ENCODE measurements at regions not wholly inside any gene's neighbourhood (a gene's known extent, or its start where the extent isn't known, plus 50 kb on each side); places are given as distances from the start of the nearest gene placed in this dataset.

- Mint-ChIP-seq H3K27me3 (ENCODE audit: low read depth) (no peaks in the 10 kb centered on the region; the same call in none of the 2 replicates), H3K4me3 (no peak overlapping the region), H3K27ac (no peak overlapping the region), H3K4me1 (peaks cover 13% of the 10 kb centered on the region), H3K36me3 (peaks cover 18% of the 10 kb centered on the region), H3K9me3 (peaks cover 35% of the 10 kb centered on the region)
- DNase-seq (ENCODE audit: low spot score) = no peak
- TF ChIP-seq, protein P1, sequence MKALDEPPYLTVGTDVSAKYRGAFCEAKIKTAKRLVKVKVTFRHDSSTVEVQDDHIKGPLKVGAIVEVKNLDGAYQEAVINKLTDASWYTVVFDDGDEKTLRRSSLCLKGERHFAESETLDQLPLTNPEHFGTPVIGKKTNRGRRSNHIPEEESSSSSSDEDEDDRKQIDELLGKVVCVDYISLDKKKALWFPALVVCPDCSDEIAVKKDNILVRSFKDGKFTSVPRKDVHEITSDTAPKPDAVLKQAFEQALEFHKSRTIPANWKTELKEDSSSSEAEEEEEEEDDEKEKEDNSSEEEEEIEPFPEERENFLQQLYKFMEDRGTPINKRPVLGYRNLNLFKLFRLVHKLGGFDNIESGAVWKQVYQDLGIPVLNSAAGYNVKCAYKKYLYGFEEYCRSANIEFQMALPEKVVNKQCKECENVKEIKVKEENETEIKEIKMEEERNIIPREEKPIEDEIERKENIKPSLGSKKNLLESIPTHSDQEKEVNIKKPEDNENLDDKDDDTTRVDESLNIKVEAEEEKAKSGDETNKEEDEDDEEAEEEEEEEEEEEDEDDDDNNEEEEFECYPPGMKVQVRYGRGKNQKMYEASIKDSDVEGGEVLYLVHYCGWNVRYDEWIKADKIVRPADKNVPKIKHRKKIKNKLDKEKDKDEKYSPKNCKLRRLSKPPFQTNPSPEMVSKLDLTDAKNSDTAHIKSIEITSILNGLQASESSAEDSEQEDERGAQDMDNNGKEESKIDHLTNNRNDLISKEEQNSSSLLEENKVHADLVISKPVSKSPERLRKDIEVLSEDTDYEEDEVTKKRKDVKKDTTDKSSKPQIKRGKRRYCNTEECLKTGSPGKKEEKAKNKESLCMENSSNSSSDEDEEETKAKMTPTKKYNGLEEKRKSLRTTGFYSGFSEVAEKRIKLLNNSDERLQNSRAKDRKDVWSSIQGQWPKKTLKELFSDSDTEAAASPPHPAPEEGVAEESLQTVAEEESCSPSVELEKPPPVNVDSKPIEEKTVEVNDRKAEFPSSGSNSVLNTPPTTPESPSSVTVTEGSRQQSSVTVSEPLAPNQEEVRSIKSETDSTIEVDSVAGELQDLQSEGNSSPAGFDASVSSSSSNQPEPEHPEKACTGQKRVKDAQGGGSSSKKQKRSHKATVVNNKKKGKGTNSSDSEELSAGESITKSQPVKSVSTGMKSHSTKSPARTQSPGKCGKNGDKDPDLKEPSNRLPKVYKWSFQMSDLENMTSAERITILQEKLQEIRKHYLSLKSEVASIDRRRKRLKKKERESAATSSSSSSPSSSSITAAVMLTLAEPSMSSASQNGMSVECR (CRISPR knock-in tag; IDR thresholded peaks at IDR 0.05; ENCODE audit: borderline replicate concordance) = no peak
- TF ChIP-seq, protein P2, sequence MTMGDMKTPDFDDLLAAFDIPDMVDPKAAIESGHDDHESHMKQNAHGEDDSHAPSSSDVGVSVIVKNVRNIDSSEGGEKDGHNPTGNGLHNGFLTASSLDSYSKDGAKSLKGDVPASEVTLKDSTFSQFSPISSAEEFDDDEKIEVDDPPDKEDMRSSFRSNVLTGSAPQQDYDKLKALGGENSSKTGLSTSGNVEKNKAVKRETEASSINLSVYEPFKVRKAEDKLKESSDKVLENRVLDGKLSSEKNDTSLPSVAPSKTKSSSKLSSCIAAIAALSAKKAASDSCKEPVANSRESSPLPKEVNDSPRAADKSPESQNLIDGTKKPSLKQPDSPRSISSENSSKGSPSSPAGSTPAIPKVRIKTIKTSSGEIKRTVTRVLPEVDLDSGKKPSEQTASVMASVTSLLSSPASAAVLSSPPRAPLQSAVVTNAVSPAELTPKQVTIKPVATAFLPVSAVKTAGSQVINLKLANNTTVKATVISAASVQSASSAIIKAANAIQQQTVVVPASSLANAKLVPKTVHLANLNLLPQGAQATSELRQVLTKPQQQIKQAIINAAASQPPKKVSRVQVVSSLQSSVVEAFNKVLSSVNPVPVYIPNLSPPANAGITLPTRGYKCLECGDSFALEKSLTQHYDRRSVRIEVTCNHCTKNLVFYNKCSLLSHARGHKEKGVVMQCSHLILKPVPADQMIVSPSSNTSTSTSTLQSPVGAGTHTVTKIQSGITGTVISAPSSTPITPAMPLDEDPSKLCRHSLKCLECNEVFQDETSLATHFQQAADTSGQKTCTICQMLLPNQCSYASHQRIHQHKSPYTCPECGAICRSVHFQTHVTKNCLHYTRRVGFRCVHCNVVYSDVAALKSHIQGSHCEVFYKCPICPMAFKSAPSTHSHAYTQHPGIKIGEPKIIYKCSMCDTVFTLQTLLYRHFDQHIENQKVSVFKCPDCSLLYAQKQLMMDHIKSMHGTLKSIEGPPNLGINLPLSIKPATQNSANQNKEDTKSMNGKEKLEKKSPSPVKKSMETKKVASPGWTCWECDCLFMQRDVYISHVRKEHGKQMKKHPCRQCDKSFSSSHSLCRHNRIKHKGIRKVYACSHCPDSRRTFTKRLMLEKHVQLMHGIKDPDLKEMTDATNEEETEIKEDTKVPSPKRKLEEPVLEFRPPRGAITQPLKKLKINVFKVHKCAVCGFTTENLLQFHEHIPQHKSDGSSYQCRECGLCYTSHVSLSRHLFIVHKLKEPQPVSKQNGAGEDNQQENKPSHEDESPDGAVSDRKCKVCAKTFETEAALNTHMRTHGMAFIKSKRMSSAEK (CRISPR knock-in tag; IDR thresholded peaks at IDR 0.05; ENCODE audit: borderline replicate concordance) = no peak
- TF ChIP-seq, protein P3, sequence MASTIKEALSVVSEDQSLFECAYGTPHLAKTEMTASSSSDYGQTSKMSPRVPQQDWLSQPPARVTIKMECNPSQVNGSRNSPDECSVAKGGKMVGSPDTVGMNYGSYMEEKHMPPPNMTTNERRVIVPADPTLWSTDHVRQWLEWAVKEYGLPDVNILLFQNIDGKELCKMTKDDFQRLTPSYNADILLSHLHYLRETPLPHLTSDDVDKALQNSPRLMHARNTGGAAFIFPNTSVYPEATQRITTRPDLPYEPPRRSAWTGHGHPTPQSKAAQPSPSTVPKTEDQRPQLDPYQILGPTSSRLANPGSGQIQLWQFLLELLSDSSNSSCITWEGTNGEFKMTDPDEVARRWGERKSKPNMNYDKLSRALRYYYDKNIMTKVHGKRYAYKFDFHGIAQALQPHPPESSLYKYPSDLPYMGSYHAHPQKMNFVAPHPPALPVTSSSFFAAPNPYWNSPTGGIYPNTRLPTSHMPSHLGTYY (CRISPR knock-in tag; IDR thresholded peaks at IDR 0.05) = no peak
- TF ChIP-seq HMGXB4 (CRISPR knock-in tag; IDR thresholded peaks at IDR 0.05) (no peak), ZSCAN18 (CRISPR knock-in tag; IDR thresholded peaks at IDR 0.05) (no peak), JUN (CRISPR knock-in tag; IDR thresholded peaks at IDR 0.05) (no peak), NFE2L1 (CRISPR knock-in tag; IDR thresholded peaks at IDR 0.05) (no peak), ZNF512 (CRISPR knock-in tag; IDR thresholded peaks at IDR 0.05; ENCODE audit: borderline replicate concordance) (no peak), ZNF121 (CRISPR knock-in tag; IDR thresholded peaks at IDR 0.05) (no peak), CREM (CRISPR knock-in tag; IDR thresholded peaks at IDR 0.05) (no peak), AR (CRISPR knock-in tag; IDR thresholded peaks at IDR 0.05) (no peak), RORB (CRISPR knock-in tag; IDR thresholded peaks at IDR 0.05) (no peak), FOXJ3 (CRISPR knock-in tag; IDR thresholded peaks at IDR 0.05; ENCODE audit: borderline replicate concordance) (no peak)
- TF ChIP-seq, protein P4, sequence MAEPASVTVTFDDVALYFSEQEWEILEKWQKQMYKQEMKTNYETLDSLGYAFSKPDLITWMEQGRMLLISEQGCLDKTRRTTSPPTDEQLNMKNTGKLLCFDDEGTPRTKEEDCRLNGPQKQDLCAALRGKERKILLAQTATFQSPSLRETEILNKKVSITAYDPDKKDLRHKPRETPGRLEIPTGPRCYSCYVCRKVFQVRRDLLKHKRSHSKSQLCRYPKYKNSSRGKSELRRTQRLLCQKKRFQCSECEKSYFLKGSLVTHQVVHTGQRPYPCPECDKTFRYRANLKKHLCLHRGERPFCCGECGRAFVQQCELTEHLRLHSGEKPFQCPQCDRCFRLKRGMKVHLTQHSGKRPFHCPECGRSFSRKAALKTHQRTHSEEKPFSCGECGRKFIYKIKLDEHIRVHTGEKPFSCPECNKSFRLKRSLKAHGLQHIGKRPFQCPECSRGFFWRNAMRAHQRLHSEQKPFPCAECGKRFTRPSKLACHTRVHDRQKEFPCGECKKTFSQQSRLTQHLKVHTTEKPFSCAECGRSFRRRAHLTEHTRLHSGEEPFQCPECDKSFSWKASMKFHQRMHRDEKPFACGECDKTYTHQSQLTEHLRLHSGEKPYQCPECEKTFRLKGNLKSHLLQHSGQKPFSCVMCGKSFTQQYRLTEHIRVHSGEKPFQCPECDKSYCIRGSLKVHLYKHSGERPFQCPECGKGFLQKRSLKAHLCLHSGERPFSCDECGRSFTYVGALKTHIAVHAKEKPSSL (CRISPR knock-in tag; conservative IDR thresholded peaks at IDR 0.05) = no peak
- TF ChIP-seq, protein P5, sequence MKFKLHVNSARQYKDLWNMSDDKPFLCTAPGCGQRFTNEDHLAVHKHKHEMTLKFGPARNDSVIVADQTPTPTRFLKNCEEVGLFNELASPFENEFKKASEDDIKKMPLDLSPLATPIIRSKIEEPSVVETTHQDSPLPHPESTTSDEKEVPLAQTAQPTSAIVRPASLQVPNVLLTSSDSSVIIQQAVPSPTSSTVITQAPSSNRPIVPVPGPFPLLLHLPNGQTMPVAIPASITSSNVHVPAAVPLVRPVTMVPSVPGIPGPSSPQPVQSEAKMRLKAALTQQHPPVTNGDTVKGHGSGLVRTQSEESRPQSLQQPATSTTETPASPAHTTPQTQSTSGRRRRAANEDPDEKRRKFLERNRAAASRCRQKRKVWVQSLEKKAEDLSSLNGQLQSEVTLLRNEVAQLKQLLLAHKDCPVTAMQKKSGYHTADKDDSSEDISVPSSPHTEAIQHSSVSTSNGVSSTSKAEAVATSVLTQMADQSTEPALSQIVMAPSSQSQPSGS (CRISPR knock-in tag; IDR thresholded peaks at IDR 0.05; ENCODE audit: borderline replicate concordance, low read depth) = no peak
- no peak for ATAC-seq
- POLR2A ChIA-PET = no interaction called here
- CTCF ChIA-PET = no interaction called here
Observed at GRCh38 chr14:56374421-56374820, 205.2 kb upstream of the TMEM260 start.

Data from WTC11 (cell line).